GM21717 (cell line): ENCODE measurements at regions not wholly inside any gene's neighbourhood (a gene's known extent, or its start where the extent isn't known, plus 50 kb on each side); places are given as distances from the start of the nearest gene placed in this dataset.

ENCODE experiments used
- ATAC-seq: cut with Tn5 transposase; IDR thresholded peaks from one replicate; pipeline ENCODE4 v1.9.1; 2021; ENCODE audit warnings: mild to moderate bottlenecking, moderate library complexity; ENCODE audit not compliant: unreplicated experiment

GRCh38 chr13:85498774-85499173 is 300.4 kb downstream of the SLITRK6 start:
- ATAC-seq = no peak

- no peak for ATAC-seq
Measured at GRCh38 chr13:85497652-85498051, 301.6 kb downstream of the SLITRK6 start.

- no peak for ATAC-seq
Measured at GRCh38 chr13:85492283-85492682, 306.9 kb downstream of the SLITRK6 start.

GRCh38 chr13:85486663-85487062 is 312.6 kb downstream of the SLITRK6 start:
- no peak for ATAC-seq

GRCh38 chr13:85473144-85473543 is 326.1 kb downstream of the SLITRK6 start:
- ATAC-seq = no peak

- ATAC-seq = no peak
Measured at GRCh38 chr13:85469320-85469719, 329.9 kb downstream of the SLITRK6 start.

GRCh38 chr13:85462792-85463425 is 336.3 kb downstream of the SLITRK6 start:
- no peak for ATAC-seq

- no peak for ATAC-seq
Measured at GRCh38 chr13:85461621-85462020, 337.6 kb downstream of the SLITRK6 start.

GRCh38 chr13:85445534-85445933 is 353.7 kb downstream of the SLITRK6 start:
- no peak for ATAC-seq

- no peak for ATAC-seq
Measured at GRCh38 chr13:85441975-85442374, 357.2 kb downstream of the SLITRK6 start.

- no peak for ATAC-seq
Measured at GRCh38 chr13:85441364-85441763, 357.9 kb downstream of the SLITRK6 start.

- ATAC-seq = no peak
Measured at GRCh38 chr13:85436029-85436428, 363.2 kb downstream of the SLITRK6 start.

- no peak for ATAC-seq
Measured at GRCh38 chr13:85434927-85435326, 364.3 kb downstream of the SLITRK6 start.

- ATAC-seq = no peak
Measured at GRCh38 chr13:85432881-85433280, 366.3 kb downstream of the SLITRK6 start.

GRCh38 chr13:85431720-85432119 is 367.5 kb downstream of the SLITRK6 start:
- ATAC-seq = no peak

- ATAC-seq = no peak
Measured at GRCh38 chr13:85430216-85430794, 368.9 kb downstream of the SLITRK6 start.

GRCh38 chr13:85427416-85427815 is 371.8 kb downstream of the SLITRK6 start:
- ATAC-seq = no peak

- ATAC-seq = no peak
Measured at GRCh38 chr13:85420136-85420535, 379.1 kb downstream of the SLITRK6 start.

- no peak for ATAC-seq
Measured at GRCh38 chr13:85419611-85420010, 379.6 kb downstream of the SLITRK6 start.

- ATAC-seq = no peak
Measured at GRCh38 chr13:85417807-85418206, 381.4 kb downstream of the SLITRK6 start.

- ATAC-seq = no peak
Measured at GRCh38 chr13:85413664-85414063, 385.6 kb downstream of the SLITRK6 start.

- ATAC-seq = no peak
Measured at GRCh38 chr13:85412448-85412847, 386.8 kb downstream of the SLITRK6 start.

GRCh38 chr13:85411591-85411990 is 387.6 kb downstream of the SLITRK6 start:
- no peak for ATAC-seq
